PC-9 (cell line): ENCODE measurements at regions not wholly inside any gene's neighbourhood (a gene's known extent, or its start where the extent isn't known, plus 50 kb on each side); places are given as distances from the start of the nearest gene placed in this dataset.

Source experiments
- EZH2 ChIP-seq: fragments of 200-600 bp; sonication (generic); IDR thresholded peaks from 2 replicates; pipeline ENCODE4 v1.8.0; 2017; ENCODE audit warnings: antibody characterized with exemption, low read depth
- TF ChIP-seq, protein P1 (sequence below): fragments of 200-600 bp; sonication (generic); conservative IDR thresholded peaks from 2 replicates; pipeline ENCODE4 v1.6.1; 2017; ENCODE audit warnings: mixed run types, antibody characterized with exemption, mild to moderate bottlenecking, moderate library complexity

DNA sequence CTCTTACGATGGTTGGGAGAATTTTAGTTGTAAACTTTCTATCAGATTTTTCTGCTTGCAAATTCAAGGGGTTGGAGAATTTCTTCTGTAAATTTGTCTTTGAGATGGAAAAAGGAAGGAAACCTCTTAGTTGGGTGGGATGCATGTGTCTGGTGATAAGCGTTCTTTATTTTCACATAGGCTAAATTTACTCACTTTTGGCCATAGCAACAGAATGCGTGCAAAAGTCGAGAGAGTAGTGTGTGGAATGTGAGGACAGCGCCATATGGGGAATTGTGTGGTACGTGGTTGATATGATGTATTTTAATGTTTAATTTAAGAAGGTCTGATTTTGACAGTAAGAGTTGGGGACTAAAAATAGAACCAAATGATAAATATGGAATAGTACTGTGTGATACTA is 282.2 kb downstream of the TAF11L14 start:
- TF ChIP-seq, protein P1, sequence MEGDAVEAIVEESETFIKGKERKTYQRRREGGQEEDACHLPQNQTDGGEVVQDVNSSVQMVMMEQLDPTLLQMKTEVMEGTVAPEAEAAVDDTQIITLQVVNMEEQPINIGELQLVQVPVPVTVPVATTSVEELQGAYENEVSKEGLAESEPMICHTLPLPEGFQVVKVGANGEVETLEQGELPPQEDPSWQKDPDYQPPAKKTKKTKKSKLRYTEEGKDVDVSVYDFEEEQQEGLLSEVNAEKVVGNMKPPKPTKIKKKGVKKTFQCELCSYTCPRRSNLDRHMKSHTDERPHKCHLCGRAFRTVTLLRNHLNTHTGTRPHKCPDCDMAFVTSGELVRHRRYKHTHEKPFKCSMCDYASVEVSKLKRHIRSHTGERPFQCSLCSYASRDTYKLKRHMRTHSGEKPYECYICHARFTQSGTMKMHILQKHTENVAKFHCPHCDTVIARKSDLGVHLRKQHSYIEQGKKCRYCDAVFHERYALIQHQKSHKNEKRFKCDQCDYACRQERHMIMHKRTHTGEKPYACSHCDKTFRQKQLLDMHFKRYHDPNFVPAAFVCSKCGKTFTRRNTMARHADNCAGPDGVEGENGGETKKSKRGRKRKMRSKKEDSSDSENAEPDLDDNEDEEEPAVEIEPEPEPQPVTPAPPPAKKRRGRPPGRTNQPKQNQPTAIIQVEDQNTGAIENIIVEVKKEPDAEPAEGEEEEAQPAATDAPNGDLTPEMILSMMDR = no peak
- TF ChIP-seq EZH2 = no peak
